ENCODE measurements at regions not wholly inside any gene's neighbourhood (a gene's known extent, or its start where the extent isn't known, plus 50 kb on each side); places are given as distances from the start of the nearest gene placed in this dataset.

DNA sequence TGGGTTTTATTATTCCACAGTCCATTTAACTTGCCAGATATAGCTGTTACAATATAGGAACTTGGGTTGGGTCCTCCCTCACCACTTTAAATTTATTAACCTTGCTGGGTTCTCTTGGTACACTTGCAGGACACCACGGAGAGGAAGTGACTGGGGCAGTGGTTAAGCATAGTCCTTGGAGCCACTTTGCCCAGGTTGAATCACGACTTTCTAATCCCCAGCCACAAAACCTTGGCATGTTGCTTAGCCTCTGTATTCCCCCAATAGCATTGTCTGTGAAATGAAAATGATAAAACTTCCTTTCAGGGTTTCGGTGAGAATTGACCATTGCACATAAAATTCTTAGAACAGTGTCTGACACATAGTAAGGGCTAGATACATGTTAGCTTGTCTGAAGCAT lies 221.2 kb downstream of the IRS1 start:
- no peaks in the 10 kb centered on the region for H3K4me1 Mint-ChIP-seq (ENCODE audit: low read depth in 2 of 2)
- DNase-seq (no peak), ATAC-seq (replicated peaks) (no peak)
- H3K9me3 Mint-ChIP-seq = peaks cover 0 to 1% of the 10 kb centered on the region in 2 donors
- no peak overlapping the region for H3K4me3 Mint-ChIP-seq
- H3K27me3 Mint-ChIP-seq = peaks cover 2 to 18% of the 10 kb centered on the region in 2 donors
- H3K27ac Mint-ChIP-seq = no peak overlapping the region
- no peaks in the 10 kb centered on the region for H3K36me3 Mint-ChIP-seq (ENCODE audit: insufficient read depth)

DNA sequence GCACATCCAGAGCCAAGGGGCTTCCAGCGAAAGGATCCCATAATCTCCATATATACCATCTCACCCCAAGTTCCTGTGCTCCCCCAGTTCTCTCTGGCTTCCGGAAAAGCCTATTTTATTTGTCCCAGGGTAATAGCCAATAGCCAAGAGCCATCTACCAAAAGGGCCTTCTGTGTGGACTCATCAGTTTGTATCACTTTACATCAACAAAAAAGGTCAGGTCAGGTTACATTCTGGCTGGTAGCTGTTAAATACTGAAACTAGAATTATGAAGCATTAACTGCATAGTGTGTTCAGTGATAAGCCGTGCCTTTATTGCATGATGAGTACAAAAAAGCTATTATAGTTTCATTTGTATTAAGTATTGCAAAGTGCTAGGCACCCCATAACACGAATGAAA lies 223.7 kb downstream of the IRS1 start:
- DNase-seq (no peak), ATAC-seq (replicated peaks) (no peak)
- Mint-ChIP-seq H3K4me1 (ENCODE audit: low read depth in 2 of 2) (no peaks in the 10 kb centered on the region), H3K27ac (no peak overlapping the region), H3K4me3 (no peak overlapping the region), H3K9me3 (no peaks in the 10 kb centered on the region), H3K36me3 (ENCODE audit: insufficient read depth) (no peaks in the 10 kb centered on the region), H3K27me3 (peaks cover 10 to 14% of the 10 kb centered on the region in 2 donors)

GRCh38 chr2:226573158-226573557 lies 226.5 kb downstream of the IRS1 start:
- peaks cover 10 to 12% of the 10 kb centered on the region in 2 donors for H3K27me3 Mint-ChIP-seq
- DNase-seq (no peak), ATAC-seq (replicated peaks) (no peak)
- no peaks in the 10 kb centered on the region for H3K9me3 Mint-ChIP-seq
- no peaks in the 10 kb centered on the region for H3K4me1 Mint-ChIP-seq (ENCODE audit: low read depth in 2 of 2)
- no peak overlapping the region for H3K27ac Mint-ChIP-seq
- H3K4me3 Mint-ChIP-seq = no peak overlapping the region
- no peaks in the 10 kb centered on the region for H3K36me3 Mint-ChIP-seq (ENCODE audit: insufficient read depth)

DNA sequence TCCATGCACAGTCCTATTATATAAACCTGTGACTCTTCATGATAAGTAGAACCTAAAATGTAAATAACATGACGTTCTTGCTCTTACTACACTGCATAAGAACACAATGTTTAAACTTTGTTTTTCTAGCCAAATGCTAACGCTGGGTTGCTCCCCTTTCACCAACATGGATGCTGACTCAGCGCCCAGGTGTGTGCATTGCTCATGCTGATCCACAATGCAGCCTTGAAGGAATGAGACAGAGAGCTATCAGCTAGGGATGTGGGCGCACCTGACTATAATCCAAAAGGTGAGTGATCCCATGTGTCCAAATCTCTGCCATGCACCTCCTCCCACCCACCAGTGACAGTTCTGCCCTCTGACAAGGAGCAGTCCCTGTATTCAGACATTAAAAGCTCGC lies 235.0 kb downstream of the IRS1 start:
- H3K27ac Mint-ChIP-seq = no peak overlapping the region
- H3K27me3 Mint-ChIP-seq = peaks cover 7 to 17% of the 10 kb centered on the region in 2 donors
- H3K9me3 Mint-ChIP-seq = no peaks in the 10 kb centered on the region
- H3K4me1 Mint-ChIP-seq (ENCODE audit: low read depth in 2 of 2) = no peaks in the 10 kb centered on the region
- ATAC-seq (replicated peaks) (no peak), DNase-seq (no peak)
- no peak overlapping the region for H3K4me3 Mint-ChIP-seq
- no peaks in the 10 kb centered on the region for H3K36me3 Mint-ChIP-seq (ENCODE audit: insufficient read depth)

- Mint-ChIP-seq H3K4me3 (no peak overlapping the region), H3K36me3 (ENCODE audit: insufficient read depth) (no peaks in the 10 kb centered on the region), H3K4me1 (ENCODE audit: low read depth in 2 of 2) (no peaks in the 10 kb centered on the region), H3K27me3 (peaks cover 17 to 19% of the 10 kb centered on the region in 2 donors), H3K27ac (no peak overlapping the region), H3K9me3 (no peaks in the 10 kb centered on the region)
- ATAC-seq (replicated peaks) (no peak), DNase-seq (no peak)
Measured at GRCh38 chr2:226561962-226562361, 237.7 kb downstream of the IRS1 start.

DNA sequence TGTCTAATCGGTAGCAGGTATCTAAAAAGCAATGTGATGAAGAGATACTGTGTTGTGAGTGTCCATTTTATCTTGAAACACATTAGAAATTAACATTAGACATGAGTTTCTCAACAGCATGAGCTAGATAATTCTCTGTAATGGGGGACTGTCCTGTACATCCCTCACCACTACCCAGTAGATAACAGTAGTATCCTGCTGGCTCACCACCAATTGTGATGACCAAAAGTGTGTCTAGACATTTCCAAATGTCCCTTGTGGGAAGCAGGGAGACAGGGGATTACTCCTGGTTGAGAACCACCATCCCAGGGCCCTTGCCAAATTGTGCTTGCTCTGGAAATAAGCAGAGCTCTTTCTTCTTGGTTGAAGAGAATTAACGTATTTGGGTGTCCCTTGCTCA lies 239.3 kb downstream of the IRS1 start:
- ATAC-seq (replicated peaks) = no peak
- H3K4me1 Mint-ChIP-seq (ENCODE audit: low read depth in 2 of 2) = no peaks in the 10 kb centered on the region
- no peak overlapping the region for H3K27ac Mint-ChIP-seq
- H3K27me3 Mint-ChIP-seq = peaks cover 8 to 24% of the 10 kb centered on the region in 2 donors
- DNase-seq = no peak
- no peaks in the 10 kb centered on the region for H3K36me3 Mint-ChIP-seq (ENCODE audit: insufficient read depth)
- H3K4me3 Mint-ChIP-seq = no peak overlapping the region
- no peaks in the 10 kb centered on the region for H3K9me3 Mint-ChIP-seq

DNA sequence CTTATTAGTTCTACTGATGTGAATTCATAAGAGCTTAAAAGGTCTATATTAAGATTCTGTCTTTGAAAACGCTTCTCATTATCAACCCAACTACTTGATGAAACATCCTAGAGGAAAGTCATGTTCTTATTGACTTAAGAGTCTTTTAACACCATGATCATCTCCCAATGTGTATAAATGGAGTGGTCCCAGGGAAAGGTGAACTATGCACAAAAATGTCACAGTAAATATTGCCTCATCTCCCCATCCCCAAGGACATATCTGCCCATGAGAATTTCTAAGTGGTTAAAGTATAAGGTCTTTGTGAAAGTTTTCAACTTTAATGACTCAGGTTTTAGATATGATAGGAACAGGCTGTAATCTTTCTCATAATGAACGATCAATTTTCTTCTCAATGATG lies 240.1 kb downstream of the IRS1 start:
- no peak for ATAC-seq (replicated peaks)
- H3K36me3 Mint-ChIP-seq (ENCODE audit: insufficient read depth) = no peaks in the 10 kb centered on the region

DNA sequence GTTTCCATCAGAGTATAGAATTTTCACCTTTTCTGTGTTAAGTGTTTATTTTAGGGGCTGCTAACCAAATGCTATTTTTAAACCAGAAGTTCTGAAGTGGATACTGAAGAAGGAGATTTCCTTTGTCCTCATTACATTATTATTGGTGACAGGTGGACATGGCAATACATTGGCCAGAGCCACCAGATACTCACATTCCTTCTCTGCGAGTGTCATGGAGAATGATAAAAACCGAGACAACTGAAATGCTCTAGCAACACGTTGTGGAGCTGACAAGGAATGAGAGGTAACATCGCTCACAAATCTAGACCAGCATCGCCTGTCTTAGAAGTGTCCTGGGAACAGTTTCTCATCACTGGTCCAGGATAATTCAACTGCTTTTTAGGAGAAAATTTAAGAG lies 241.2 kb downstream of the IRS1 start:
- no peak for ATAC-seq (replicated peaks)
- Mint-ChIP-seq H3K36me3 (ENCODE audit: insufficient read depth) (no peaks in the 10 kb centered on the region), H3K4me1 (ENCODE audit: low read depth in 2 of 2) (no peaks in the 10 kb centered on the region), H3K27ac (no peak overlapping the region), H3K4me3 (no peak overlapping the region), H3K9me3 (no peaks in the 10 kb centered on the region), H3K27me3 (peaks cover 0 to 17% of the 10 kb centered on the region in 2 donors)
- DNase-seq = no peak

More for the DNA sequence above, 240.1 kb downstream of the IRS1 start:
- no peak for DNase-seq
- Mint-ChIP-seq H3K4me1 (ENCODE audit: low read depth in 2 of 2) (no peaks in the 10 kb centered on the region), H3K27me3 (peaks cover 0 to 19% of the 10 kb centered on the region in 2 donors), H3K4me3 (no peak overlapping the region), H3K9me3 (no peaks in the 10 kb centered on the region), H3K27ac (no peak overlapping the region)

DNA sequence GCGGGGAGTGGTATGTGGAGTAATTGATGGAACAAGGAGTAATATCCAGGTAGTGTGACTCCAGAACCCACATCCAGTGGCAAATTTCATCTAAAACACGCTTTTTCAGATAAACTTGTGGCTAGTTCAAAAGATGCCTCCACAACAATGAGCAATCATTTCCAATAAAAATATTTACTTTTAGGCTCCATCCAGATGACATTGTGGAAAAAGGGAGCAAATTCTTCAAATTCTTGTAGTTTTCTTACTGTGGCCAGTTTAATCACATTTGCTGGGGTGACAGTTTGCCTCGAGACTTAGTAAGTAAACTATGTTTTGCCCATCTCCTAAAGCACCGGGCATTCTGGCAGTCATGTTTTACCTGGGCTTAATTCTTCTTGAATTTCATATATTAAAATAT lies 243.6 kb downstream of the IRS1 start:
- H3K4me3 Mint-ChIP-seq = no peak overlapping the region
- H3K27ac Mint-ChIP-seq = no peak overlapping the region
- H3K4me1 Mint-ChIP-seq (ENCODE audit: low read depth in 2 of 2) = no peaks in the 10 kb centered on the region
- H3K27me3 Mint-ChIP-seq = peaks cover 0 to 17% of the 10 kb centered on the region in 2 donors
- H3K36me3 Mint-ChIP-seq (ENCODE audit: insufficient read depth) = no peaks in the 10 kb centered on the region
- H3K9me3 Mint-ChIP-seq = no peaks in the 10 kb centered on the region
- ATAC-seq (replicated peaks) = no peak
- no peak for DNase-seq

DNA sequence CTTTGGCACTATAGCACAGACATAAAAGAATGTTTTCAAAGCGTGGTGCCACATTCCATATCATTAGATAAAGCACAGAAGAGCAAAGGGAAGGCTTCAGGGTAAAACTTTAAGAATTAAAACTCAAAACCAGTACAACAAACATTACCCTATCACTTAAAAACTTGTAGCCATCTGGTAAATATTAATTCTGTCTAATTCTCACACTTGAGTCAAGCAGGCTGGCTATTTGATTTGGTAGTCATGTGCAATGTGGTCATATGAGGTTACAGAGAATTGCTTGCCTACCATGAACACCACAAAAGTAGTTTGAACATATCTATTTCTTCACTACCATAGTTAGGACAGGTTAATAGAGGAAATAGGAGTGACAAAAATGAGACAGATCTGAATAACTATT lies 244.9 kb downstream of the IRS1 start:
- ATAC-seq (replicated peaks) = no peak
- no peak for DNase-seq
- Mint-ChIP-seq H3K4me1 (ENCODE audit: low read depth in 2 of 2) (no peaks in the 10 kb centered on the region), H3K27ac (no peak overlapping the region), H3K4me3 (no peak overlapping the region), H3K9me3 (no peaks in the 10 kb centered on the region), H3K36me3 (ENCODE audit: insufficient read depth) (no peaks in the 10 kb centered on the region), H3K27me3 (peaks cover 0 to 17% of the 10 kb centered on the region in 2 donors)

GRCh38 chr2:226553333-226553732 lies 246.3 kb downstream of the IRS1 start:
- no peak for ATAC-seq (replicated peaks)
- no peak for DNase-seq

DNA sequence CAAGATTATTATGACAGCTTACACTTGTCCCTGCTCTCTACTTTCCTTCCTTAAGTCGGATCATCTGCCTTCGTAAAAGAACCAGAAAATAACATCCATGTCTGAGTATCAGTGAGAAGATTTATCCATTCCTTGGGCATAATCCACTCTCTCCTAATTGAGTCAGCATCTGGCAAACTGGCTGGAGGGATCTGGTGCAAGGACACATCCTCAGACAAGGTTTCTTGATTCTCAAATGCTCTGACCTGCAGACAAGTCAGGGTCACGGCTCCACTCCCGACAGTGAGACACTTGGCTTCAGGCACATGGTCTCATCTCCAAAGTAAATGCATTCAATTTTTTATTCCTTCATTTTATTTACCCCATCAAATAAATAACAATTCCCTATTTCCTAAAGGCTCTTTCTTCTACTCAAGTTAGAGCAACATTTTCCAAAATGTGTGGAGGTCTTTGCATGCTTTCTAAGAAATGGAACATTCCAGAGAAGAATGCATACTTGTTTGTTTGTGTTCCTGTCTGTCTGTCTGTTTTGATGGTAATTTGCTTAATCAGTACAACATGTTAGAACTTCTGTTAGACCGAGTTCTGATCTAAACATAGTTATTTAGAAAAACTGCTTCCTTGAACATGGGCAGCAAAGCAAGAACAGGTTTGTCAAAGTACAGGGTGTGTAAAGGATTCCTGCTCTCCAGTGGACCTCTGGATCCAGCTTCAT lies 246.9 kb downstream of the IRS1 start:
- Mint-ChIP-seq H3K36me3 (ENCODE audit: insufficient read depth) (no peaks in the 10 kb centered on the region), H3K27ac (no peak overlapping the region), H3K4me1 (ENCODE audit: low read depth in 2 of 2) (no peaks in the 10 kb centered on the region), H3K4me3 (no peak overlapping the region), H3K9me3 (no peaks in the 10 kb centered on the region), H3K27me3 (peaks cover 0 to 12% of the 10 kb centered on the region in 2 donors)
- DNase-seq (no peak), ATAC-seq (replicated peaks) (no peak)

More at GRCh38 chr2:226553333-226553732, 246.3 kb downstream of the IRS1 start:
- H3K4me3 Mint-ChIP-seq = no peak overlapping the region
- H3K27me3 Mint-ChIP-seq = peaks cover 0 to 17% of the 10 kb centered on the region in 2 donors
- H3K27ac Mint-ChIP-seq = no peak overlapping the region
- H3K9me3 Mint-ChIP-seq = no peaks in the 10 kb centered on the region
- H3K4me1 Mint-ChIP-seq (ENCODE audit: low read depth in 2 of 2) = no peaks in the 10 kb centered on the region
- H3K36me3 Mint-ChIP-seq (ENCODE audit: insufficient read depth) = no peaks in the 10 kb centered on the region

- Mint-ChIP-seq H3K4me3 (no peak overlapping the region), H3K36me3 (ENCODE audit: insufficient read depth) (no peaks in the 10 kb centered on the region), H3K27ac (no peak overlapping the region), H3K27me3 (peaks cover 0 to 2% of the 10 kb centered on the region in 2 donors), H3K4me1 (ENCODE audit: low read depth in 2 of 2) (no peaks in the 10 kb centered on the region), H3K9me3 (no peaks in the 10 kb centered on the region)
- ATAC-seq (replicated peaks) (no peak), DNase-seq (no peak)
Measured at GRCh38 chr2:226551522-226552250, 247.9 kb downstream of the IRS1 start.

- Mint-ChIP-seq H3K27ac (no peak overlapping the region), H3K9me3 (no peaks in the 10 kb centered on the region), H3K27me3 (no peaks in the 10 kb centered on the region), H3K4me3 (no peak overlapping the region), H3K4me1 (ENCODE audit: low read depth in 2 of 2) (no peaks in the 10 kb centered on the region), H3K36me3 (ENCODE audit: insufficient read depth) (no peaks in the 10 kb centered on the region)
- ATAC-seq (replicated peaks) (no peak), DNase-seq (no peak)
Measured at GRCh38 chr2:226550801-226551200, 248.8 kb downstream of the IRS1 start.

All from effector memory CD8-positive, alpha-beta T cell (primary cell).